SK-N-SH treated with all-trans-retinoic acid at 6 μM for 48 hours (cell line): ENCODE measurements at regions not wholly inside any gene's neighbourhood (a gene's known extent, or its start where the extent isn't known, plus 50 kb on each side); places are given as distances from the start of the nearest gene placed in this dataset.

Source experiments
- BACH2 ChIP-seq: fragments of 250-450 bp; sonication (Bioruptor Pico); IDR thresholded peaks from 2 replicates; pipeline ENCODE4 v1.9.0; 2021; ENCODE audit warnings: mild to moderate bottlenecking, borderline replicate concordance
- CSRNP3 ChIP-seq: fragments of 250-450 bp; sonication (Bioruptor Pico); IDR thresholded peaks from 2 replicates; pipeline ENCODE4 v1.5.1; 2021; ENCODE audit warnings: mild to moderate bottlenecking, moderate library complexity
- POU6F1 ChIP-seq: fragments of 250-450 bp; sonication (Bioruptor Pico); IDR thresholded peaks from 2 replicates; pipeline ENCODE4 v1.8.0; 2021; ENCODE audit warnings: low read depth, mild to moderate bottlenecking, moderate library complexity, borderline replicate concordance
- TOX ChIP-seq: fragments of 250-450 bp; sonication (Bioruptor Pico); IDR thresholded peaks from 2 replicates; pipeline ENCODE4 v1.8.0; 2021; ENCODE audit warnings: mild to moderate bottlenecking, moderate library complexity, borderline replicate concordance
- ZFP3 ChIP-seq: fragments of 250-450 bp; sonication (Bioruptor Pico); IDR thresholded peaks from 2 replicates; pipeline ENCODE4 v1.5.0; 2020; ENCODE audit warnings: mild to moderate bottlenecking, moderate library complexity

- TF ChIP-seq POU6F1 (CRISPR knock-in tag) (no peak), CSRNP3 (CRISPR knock-in tag) (no peak), TOX (no peak), ZFP3 (CRISPR knock-in tag) (no peak), BACH2 (no peak)
Observed at GRCh38 chr9:113817171-113817570, 58.9 kb upstream of the ZNF618 start.
